CD4-positive, alpha-beta T cell (primary cell): ENCODE measurements at regions not wholly inside any gene's neighbourhood (a gene's known extent, or its start where the extent isn't known, plus 50 kb on each side); places are given as distances from the start of the nearest gene placed in this dataset.

ENCODE experiments used
- ATAC-seq: fragments of 200-7000 bp; cut with Tn5 transposase; one replicate; pipeline ENCODE4 v1.10.0; 2022; ENCODE audit warnings: mild to moderate bottlenecking; ENCODE audit not compliant: poor library complexity
- CTCF ChIA-PET: fragments of 350-600 bp; sonication (Branson Sonifier 250); formaldehyde crosslinking; loops from one replicate; lab custom pipeline; 2021; ENCODE audit warnings: antibody characterized with exemption, inconsistent platforms; lab: Charles Lee
- POLR2A ChIA-PET: fragments of 350-600 bp; sonication (Branson Sonifier 250); formaldehyde crosslinking; loops from one replicate; lab custom pipeline; 2021; ENCODE audit warnings: antibody characterized with exemption, inconsistent platforms; lab: Charles Lee
- DNase-seq, 14 experiments: peaks; one replicate each; pipeline ENCODE4 v3.0.0-alpha.2; 2013 to 2020; ENCODE audit warnings: mixed read lengths in 2 of 14
- H3K27ac ChIP-seq, 2 donors: one replicate each; pipeline versions ENCODE4 v1.5.1 to v1.7.0; 2013; ENCODE audit warnings: low read length in 2 of 2, low read depth in 1 of 2, mild to moderate bottlenecking in 1 of 2
- H3K27me3 ChIP-seq, 2 experiments: 1 replicate in 1 of 2; 2 replicates in 1 of 2; pipeline versions ENCODE4 v1.6.1 to v1.7.0; 2013; ENCODE audit warnings: low read length in 2 of 2, control low read depth in 1 of 2, mild to moderate bottlenecking in 1 of 2, moderate library complexity in 1 of 2; ENCODE audit not compliant: insufficient read depth in 2 of 2, control insufficient read depth in 1 of 2
- H3K36me3 ChIP-seq: one replicate; pipeline ENCODE4 v1.6.1; 2013; ENCODE audit warnings: low read length, control low read depth; ENCODE audit not compliant: insufficient read depth
- H3K4me1 ChIP-seq: one replicate; pipeline ENCODE4 v1.6.1; 2013; ENCODE audit warnings: low read length, control low read depth; ENCODE audit not compliant: insufficient read depth
- H3K4me3 ChIP-seq: one replicate; pipeline ENCODE4 v1.5.1; 2013; ENCODE audit warnings: mild to moderate bottlenecking, low read length, moderate library complexity
- H3K9me3 ChIP-seq, 2 experiments: 1 replicate in 1 of 2; 2 replicates in 1 of 2; pipeline versions ENCODE4 v1.6.1 to v1.7.0; 2013; ENCODE audit warnings: low read length in 2 of 2, mild to moderate bottlenecking in 2 of 2, control low read depth in 1 of 2, moderate library complexity in 1 of 2; ENCODE audit not compliant: control insufficient read depth in 1 of 2, insufficient read depth in 1 of 2
- H3K27ac Mint-ChIP-seq: one replicate; pipeline ENCODE4 v1.8.0; 2020; ENCODE audit warnings: mixed read lengths
- H3K27me3 Mint-ChIP-seq: one replicate; pipeline ENCODE4 v1.8.0; 2021; ENCODE audit warnings: mixed read lengths
- H3K36me3 Mint-ChIP-seq: one replicate; pipeline ENCODE4 v1.8.0; 2021; ENCODE audit warnings: low read depth, mixed read lengths
- H3K4me1 Mint-ChIP-seq: one replicate; pipeline ENCODE4 v1.8.0; 2021; ENCODE audit warnings: low read depth, mixed read lengths
- H3K4me3 Mint-ChIP-seq: one replicate; pipeline ENCODE4 v1.8.0; 2020; ENCODE audit warnings: mild to moderate bottlenecking, mixed read lengths
- H3K9me3 Mint-ChIP-seq: one replicate; pipeline ENCODE4 v1.8.0; 2020; ENCODE audit warnings: mixed read lengths
- intact Hi-C, 2 experiments: fragments of 100-400 bp; cut with DNase I in 1 of 2; cut with micrococcal nuclease in 1 of 2; formaldehyde crosslinking; loops; one replicate each; pipeline versions ENCODE4 v1.15.1 to v1.9.0; 2023 to 2025; cut with DNase I, micrococcal nuclease
- TF ChIP-seq, protein P1 (sequence below): fragments of 200-600 bp; IDR thresholded peaks from one replicate; pipeline ENCODE4 v1.8.0; 2022; ENCODE audit warnings: antibody characterized with exemption, mild to moderate bottlenecking

DNA sequence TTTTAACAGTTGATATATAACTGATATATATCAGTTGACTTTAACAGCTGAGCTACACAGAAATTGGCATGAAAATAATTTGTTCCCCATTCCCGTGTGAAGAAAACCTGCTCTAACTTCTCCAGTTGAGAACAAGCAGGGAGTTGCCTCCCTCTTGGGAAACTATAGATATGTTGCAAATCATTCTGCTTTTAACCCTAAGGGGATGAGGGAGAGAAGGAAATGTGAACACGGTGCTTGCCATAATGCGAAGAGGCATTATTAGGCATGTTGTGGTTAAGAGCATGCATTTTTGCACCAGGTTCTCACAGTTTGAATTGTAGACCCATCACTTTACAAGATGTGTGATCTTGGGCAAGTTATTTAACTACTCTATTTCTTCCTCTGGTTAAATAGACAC lies 453.7 kb downstream of the TENT5A start:
- no peaks in the 10 kb centered on the region for H3K4me1 ChIP-seq
- no peaks in the 10 kb centered on the region for H3K9me3 ChIP-seq
- POLR2A ChIA-PET = no interaction called here
- Mint-ChIP-seq H3K9me3 (no peaks in the 10 kb centered on the region), H3K27me3 (no peaks in the 10 kb centered on the region), H3K4me3 (no peak overlapping the region), H3K27ac (no peak overlapping the region), H3K4me1 (no peaks in the 10 kb centered on the region), H3K36me3 (no peaks in the 10 kb centered on the region)
- ATAC-seq (no peak), DNase-seq (no peak)
- intact Hi-C loops = no loop called here
- H3K27me3 ChIP-seq = no peaks in the 10 kb centered on the region
- H3K36me3 ChIP-seq = no peaks in the 10 kb centered on the region
- H3K27ac ChIP-seq = no peak overlapping the region
- CTCF ChIA-PET = no interaction called here
- TF ChIP-seq, protein P1, sequence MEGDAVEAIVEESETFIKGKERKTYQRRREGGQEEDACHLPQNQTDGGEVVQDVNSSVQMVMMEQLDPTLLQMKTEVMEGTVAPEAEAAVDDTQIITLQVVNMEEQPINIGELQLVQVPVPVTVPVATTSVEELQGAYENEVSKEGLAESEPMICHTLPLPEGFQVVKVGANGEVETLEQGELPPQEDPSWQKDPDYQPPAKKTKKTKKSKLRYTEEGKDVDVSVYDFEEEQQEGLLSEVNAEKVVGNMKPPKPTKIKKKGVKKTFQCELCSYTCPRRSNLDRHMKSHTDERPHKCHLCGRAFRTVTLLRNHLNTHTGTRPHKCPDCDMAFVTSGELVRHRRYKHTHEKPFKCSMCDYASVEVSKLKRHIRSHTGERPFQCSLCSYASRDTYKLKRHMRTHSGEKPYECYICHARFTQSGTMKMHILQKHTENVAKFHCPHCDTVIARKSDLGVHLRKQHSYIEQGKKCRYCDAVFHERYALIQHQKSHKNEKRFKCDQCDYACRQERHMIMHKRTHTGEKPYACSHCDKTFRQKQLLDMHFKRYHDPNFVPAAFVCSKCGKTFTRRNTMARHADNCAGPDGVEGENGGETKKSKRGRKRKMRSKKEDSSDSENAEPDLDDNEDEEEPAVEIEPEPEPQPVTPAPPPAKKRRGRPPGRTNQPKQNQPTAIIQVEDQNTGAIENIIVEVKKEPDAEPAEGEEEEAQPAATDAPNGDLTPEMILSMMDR = no peak
- no peak overlapping the region for H3K4me3 ChIP-seq

DNA sequence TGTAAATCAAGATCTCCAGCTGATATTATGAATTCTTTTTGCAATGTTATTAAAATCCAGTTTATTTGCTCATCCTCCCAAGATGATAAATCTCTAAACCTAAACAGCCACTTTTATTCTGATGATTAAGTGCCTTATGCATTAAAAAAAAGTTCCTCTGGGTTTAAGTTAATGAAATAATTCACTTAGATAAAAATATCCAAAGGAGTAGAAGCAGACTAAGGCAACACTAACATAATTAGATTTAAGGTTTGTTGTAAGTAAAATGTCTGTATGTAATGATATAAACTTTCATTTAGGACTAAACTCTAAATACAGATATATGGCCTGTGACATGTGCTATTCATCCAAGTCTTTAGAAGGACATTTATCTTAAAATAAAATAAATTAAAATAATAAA lies 457.2 kb downstream of the TENT5A start:
- no peaks in the 10 kb centered on the region for H3K4me1 Mint-ChIP-seq
- ChIA-PET CTCF (no interaction called here), POLR2A (no interaction called here)
- H3K36me3 Mint-ChIP-seq = no peaks in the 10 kb centered on the region
- no peak overlapping the region for H3K27ac ChIP-seq
- H3K27me3 ChIP-seq = no peaks in the 10 kb centered on the region
- H3K4me3 ChIP-seq = no peak overlapping the region
- no peak overlapping the region for H3K4me3 Mint-ChIP-seq
- H3K9me3 Mint-ChIP-seq = no peaks in the 10 kb centered on the region
- no peak overlapping the region for H3K27ac Mint-ChIP-seq
- no peaks in the 10 kb centered on the region for H3K9me3 ChIP-seq
- H3K36me3 ChIP-seq = no peaks in the 10 kb centered on the region
- H3K4me1 ChIP-seq = no peaks in the 10 kb centered on the region
- DNase-seq (no peak), ATAC-seq (no peak)
- H3K27me3 Mint-ChIP-seq = no peaks in the 10 kb centered on the region
- TF ChIP-seq, protein P1 = no peak
- intact Hi-C loops = no loop called here

DNA sequence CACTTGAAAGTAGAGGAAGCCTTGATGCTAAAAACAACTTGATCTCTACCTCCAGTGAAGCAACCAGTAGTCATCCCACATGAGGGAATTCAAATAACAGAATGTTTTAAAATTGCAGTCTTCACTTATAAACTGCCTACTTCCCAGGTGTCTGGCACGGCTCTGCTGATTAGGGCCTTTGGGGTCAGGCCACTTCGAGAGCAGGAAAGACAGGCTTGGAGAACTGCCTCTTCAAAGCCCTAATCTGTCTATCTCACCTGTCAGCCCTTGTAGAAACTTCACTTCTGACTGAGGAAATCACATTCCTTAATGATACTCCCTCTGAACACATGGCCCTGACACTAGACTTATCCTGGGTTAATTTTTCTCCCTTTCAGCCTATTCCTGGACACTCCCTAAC lies 458.6 kb downstream of the TENT5A start:
- no peak overlapping the region for H3K4me3 ChIP-seq
- H3K36me3 Mint-ChIP-seq = no peaks in the 10 kb centered on the region
- no peak overlapping the region for H3K27ac Mint-ChIP-seq
- H3K9me3 Mint-ChIP-seq = no peaks in the 10 kb centered on the region
- ChIA-PET POLR2A (no interaction called here), CTCF (no interaction called here)
- no peaks in the 10 kb centered on the region for H3K9me3 ChIP-seq
- no peak for DNase-seq
- TF ChIP-seq, protein P1 = no peak
- no peak overlapping the region for H3K4me3 Mint-ChIP-seq
- H3K4me1 Mint-ChIP-seq = no peaks in the 10 kb centered on the region
- H3K36me3 ChIP-seq = no peaks in the 10 kb centered on the region
- H3K4me1 ChIP-seq = no peaks in the 10 kb centered on the region
- intact Hi-C loops = no loop called here
- H3K27me3 ChIP-seq = no peaks in the 10 kb centered on the region
- no peak for ATAC-seq
- no peak overlapping the region for H3K27ac ChIP-seq
- no peaks in the 10 kb centered on the region for H3K27me3 Mint-ChIP-seq
